OCI-LY7 (cell line): ENCODE measurements at regions not wholly inside any gene's neighbourhood (a gene's known extent, or its start where the extent isn't known, plus 50 kb on each side); places are given as distances from the start of the nearest gene placed in this dataset.

Experiments
- EZH2phosphoT487 ChIP-seq: fragments of 200-600 bp; sonication (generic); IDR thresholded peaks from 2 replicates; pipeline ENCODE4 v1.6.1; 2018; ENCODE audit warnings: low read depth, borderline replicate concordance, mild to moderate bottlenecking, mixed run types, antibody characterized with exemption, low read length, moderate library complexity, mixed read lengths
- TF ChIP-seq, protein P1 (sequence below): fragments of 200-600 bp; sonication (generic); conservative IDR thresholded peaks from 2 replicates; pipeline ENCODE4 v1.5.1; 2014; ENCODE audit warnings: mild to moderate bottlenecking, antibody characterized with exemption, low read length, moderate library complexity, mixed read lengths

DNA sequence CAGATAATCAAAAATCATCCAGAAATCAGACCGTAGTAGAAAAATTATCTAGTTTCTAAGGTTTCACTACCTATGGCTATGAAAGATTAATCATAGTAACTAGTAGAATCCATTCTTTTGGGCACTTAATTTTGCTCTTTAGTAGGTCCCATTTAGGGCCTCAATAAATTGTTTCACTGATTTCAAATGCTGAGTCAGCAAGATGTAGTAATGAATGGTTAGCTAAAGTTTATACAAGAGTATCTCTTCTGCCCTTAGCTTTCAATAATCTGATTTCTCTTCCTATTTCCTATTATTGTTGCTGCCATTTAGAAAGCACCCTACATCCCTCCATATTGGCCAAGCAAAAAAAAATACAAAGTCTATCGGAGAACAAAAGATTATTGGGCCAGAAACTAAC, 283.2 kb upstream of the PCDH10 start:
- TF ChIP-seq, protein P1, sequence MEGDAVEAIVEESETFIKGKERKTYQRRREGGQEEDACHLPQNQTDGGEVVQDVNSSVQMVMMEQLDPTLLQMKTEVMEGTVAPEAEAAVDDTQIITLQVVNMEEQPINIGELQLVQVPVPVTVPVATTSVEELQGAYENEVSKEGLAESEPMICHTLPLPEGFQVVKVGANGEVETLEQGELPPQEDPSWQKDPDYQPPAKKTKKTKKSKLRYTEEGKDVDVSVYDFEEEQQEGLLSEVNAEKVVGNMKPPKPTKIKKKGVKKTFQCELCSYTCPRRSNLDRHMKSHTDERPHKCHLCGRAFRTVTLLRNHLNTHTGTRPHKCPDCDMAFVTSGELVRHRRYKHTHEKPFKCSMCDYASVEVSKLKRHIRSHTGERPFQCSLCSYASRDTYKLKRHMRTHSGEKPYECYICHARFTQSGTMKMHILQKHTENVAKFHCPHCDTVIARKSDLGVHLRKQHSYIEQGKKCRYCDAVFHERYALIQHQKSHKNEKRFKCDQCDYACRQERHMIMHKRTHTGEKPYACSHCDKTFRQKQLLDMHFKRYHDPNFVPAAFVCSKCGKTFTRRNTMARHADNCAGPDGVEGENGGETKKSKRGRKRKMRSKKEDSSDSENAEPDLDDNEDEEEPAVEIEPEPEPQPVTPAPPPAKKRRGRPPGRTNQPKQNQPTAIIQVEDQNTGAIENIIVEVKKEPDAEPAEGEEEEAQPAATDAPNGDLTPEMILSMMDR, result no peak
- no peak for TF ChIP-seq EZH2phosphoT487
